ENCODE measurements at regions not wholly inside any gene's neighbourhood (a gene's known extent, or its start where the extent isn't known, plus 50 kb on each side); places are given as distances from the start of the nearest gene placed in this dataset.

GRCh38 chr3:180492047-180492446, 109.9 kb upstream of the TTC14 start:
- no peak for TF ChIP-seq POLR2A (IDR thresholded peaks at IDR 0.05)
- TF ChIP-seq CTCF (IDR thresholded peaks at IDR 0.05) = no peak
- no peak for TF ChIP-seq POLR2AphosphoS5 (IDR thresholded peaks at IDR 0.05)

GRCh38 chr3:180496995-180497394, 105.0 kb upstream of the TTC14 start:
- no peaks in the 10 kb centered on the region for H3K36me3 ChIP-seq
- intact Hi-C loops (cut with DNase I; ENCODE audit: low total_unique reads) = no loop called here
- H3K27me3 ChIP-seq = no peaks in the 10 kb centered on the region
- H3K9me3 ChIP-seq = peaks cover 3 to 28% of the 10 kb centered on the region in 2 donors
- H3K4me1 ChIP-seq = no peaks in the 10 kb centered on the region
- DNase-seq (ENCODE audit: low spot score in 2 of 2) = no peak
- TF ChIP-seq POLR2AphosphoS5 (IDR thresholded peaks at IDR 0.05) = no peak
- TF ChIP-seq POLR2A (IDR thresholded peaks at IDR 0.05) = no peak
- no peak for TF ChIP-seq CTCF (IDR thresholded peaks at IDR 0.05)
- H3K27ac ChIP-seq = no peak overlapping the region
- H3K4me3 ChIP-seq = no peak overlapping the region

More at GRCh38 chr3:180492047-180492446, 109.9 kb upstream of the TTC14 start:
- Histone ChIP-seq H3K36me3 (no peaks in the 10 kb centered on the region), H3K4me3 (no peak overlapping the region), H3K27me3 (no peaks in the 10 kb centered on the region), H3K4me1 (no peaks in the 10 kb centered on the region), H3K27ac (no peak overlapping the region), H3K9me3 (no peaks in the 10 kb centered on the region)
- intact Hi-C loops (cut with DNase I; ENCODE audit: low total_unique reads) = no loop called here
- DNase-seq (ENCODE audit: low spot score in 2 of 2) = no peak

- H3K4me1 ChIP-seq = no peaks in the 10 kb centered on the region
- H3K27ac ChIP-seq = no peak overlapping the region
- no peak overlapping the region for H3K4me3 ChIP-seq
- no peaks in the 10 kb centered on the region for H3K36me3 ChIP-seq
- DNase-seq (ENCODE audit: low spot score in 2 of 2) = no peak
- no peaks in the 10 kb centered on the region for H3K27me3 ChIP-seq
- TF ChIP-seq CTCF (IDR thresholded peaks at IDR 0.05) (no peak), POLR2AphosphoS5 (IDR thresholded peaks at IDR 0.05) (no peak), POLR2A (IDR thresholded peaks at IDR 0.05) (no peak)
- H3K9me3 ChIP-seq = peaks cover 0 to 6% of the 10 kb centered on the region in 2 donors
- intact Hi-C loops (cut with DNase I; ENCODE audit: low total_unique reads) = no loop called here
Measured at GRCh38 chr3:180516368-180516767, 85.6 kb upstream of the TTC14 start.

- no peak for TF ChIP-seq CTCF (IDR thresholded peaks at IDR 0.05)
- no peak for TF ChIP-seq POLR2A (IDR thresholded peaks at IDR 0.05)
- TF ChIP-seq POLR2AphosphoS5 (IDR thresholded peaks at IDR 0.05) = no peak
- intact Hi-C loops (cut with DNase I; ENCODE audit: low total_unique reads) = loop anchor here (5.0 kb wide), 1 partner anchor 1099 kb away; no protein-coding TSS in a partner anchor
Measured at GRCh38 chr3:180523040-180523439, 78.9 kb upstream of the TTC14 start.

GRCh38 chr3:180528843-180529242, 73.1 kb upstream of the TTC14 start:
- no peak for DNase-seq (ENCODE audit: low spot score in 2 of 2)
- TF ChIP-seq POLR2AphosphoS5 (IDR thresholded peaks at IDR 0.05) = no peak
- H3K36me3 ChIP-seq = no peaks in the 10 kb centered on the region
- H3K27me3 ChIP-seq = no peaks in the 10 kb centered on the region
- intact Hi-C loops (cut with DNase I; ENCODE audit: low total_unique reads) = no loop called here
- H3K27ac ChIP-seq = no peak overlapping the region
- H3K4me1 ChIP-seq = no peaks in the 10 kb centered on the region
- no peaks in the 10 kb centered on the region for H3K9me3 ChIP-seq
- H3K4me3 ChIP-seq = no peak overlapping the region

More at GRCh38 chr3:180523040-180523439, 78.9 kb upstream of the TTC14 start:
- Histone ChIP-seq H3K27me3 (no peaks in the 10 kb centered on the region), H3K4me1 (no peaks in the 10 kb centered on the region), H3K27ac (no peak overlapping the region), H3K36me3 (no peaks in the 10 kb centered on the region), H3K4me3 (no peak overlapping the region), H3K9me3 (peaks cover 0 to 6% of the 10 kb centered on the region in 2 donors)
- DNase-seq (ENCODE audit: low spot score in 2 of 2) = no peak

GRCh38 chr3:180529778-180530177, 72.2 kb upstream of the TTC14 start:
- Histone ChIP-seq H3K27me3 (no peaks in the 10 kb centered on the region), H3K4me1 (no peaks in the 10 kb centered on the region), H3K36me3 (no peaks in the 10 kb centered on the region), H3K27ac (no peak overlapping the region), H3K9me3 (no peaks in the 10 kb centered on the region), H3K4me3 (no peak overlapping the region)
- TF ChIP-seq CTCF (IDR thresholded peaks at IDR 0.05) = no peak
- no peak for TF ChIP-seq POLR2A (IDR thresholded peaks at IDR 0.05)
- TF ChIP-seq POLR2AphosphoS5 (IDR thresholded peaks at IDR 0.05) = no peak
- no peak for DNase-seq (ENCODE audit: low spot score in 2 of 2)
- intact Hi-C loops (cut with DNase I; ENCODE audit: low total_unique reads) = no loop called here
